ENCODE measurements at regions not wholly inside any gene's neighbourhood (a gene's known extent, or its start where the extent isn't known, plus 50 kb on each side); places are given as distances from the start of the nearest gene placed in this dataset.

- TF ChIP-seq CTCF (IDR thresholded peaks at IDR 0.05) (no peak), CEBPB (IDR thresholded peaks at IDR 0.05) (no peak), REST (IDR thresholded peaks at IDR 0.05) (no peak), FOXS1 (CRISPR knock-in tag; IDR thresholded peaks at IDR 0.05) (no peak)
Observed at GRCh38 chr12:19044430-19044829, 85.1 kb upstream of the PLEKHA5 start.

All from A549 (cell line).